ENCODE measurements at regions not wholly inside any gene's neighbourhood (a gene's known extent, or its start where the extent isn't known, plus 50 kb on each side); places are given as distances from the start of the nearest gene placed in this dataset.

GRCh38 chr6:164505425-164505824, 804.0 kb downstream of the C6orf118 start:
- Histone ChIP-seq H3K4me1 (ENCODE audit: control insufficient read depth in 1 of 2, insufficient read depth in 2 of 2, low read length in 2 of 2) (no peaks in the 10 kb centered on the region), H3K9ac (ENCODE audit: low read length) (no peak overlapping the region), H3K79me2 (ENCODE audit: insufficient read depth, low read length) (no peaks in the 10 kb centered on the region), H3K4me3 (replicated peaks in 1 of 2; ENCODE audit: low read depth in 1 of 2, low read length in 2 of 2) (no peak overlapping the region), H3K9me3 (ENCODE audit: control insufficient read depth in 1 of 2, insufficient read depth in 1 of 2, low read depth in 1 of 2, low read length in 2 of 2) (peaks cover 0 to 5% of the 10 kb centered on the region in 2 experiments; a peak in 2 of 4 replicates), H4K20me1 (ENCODE audit: insufficient read depth) (no peaks in the 10 kb centered on the region), H3K4me2 (ENCODE audit: low read length) (no peak overlapping the region), H3K9me2 (ENCODE audit: insufficient read depth) (no peaks in the 10 kb centered on the region), H3K27me3 (ENCODE audit: insufficient read depth, low read length) (no peaks in the 10 kb centered on the region), H3K36me3 (ENCODE audit: control insufficient read depth in 1 of 2, insufficient read depth in 2 of 2, low read length in 2 of 2) (no peaks in the 10 kb centered on the region), H3K27ac (ENCODE audit: low read depth, low read length) (no peak overlapping the region), H2AFZ (ENCODE audit: low read depth, low read length, poor library complexity, severe bottlenecking) (no peak overlapping the region)
- ChIA-PET POLR2A (no interaction called here), CTCF (no interaction called here), RAD21 (ENCODE audit: low non-redundant PET in 1 of 2, low total read pairs in 2 of 2, uncharacterized antibody in 2 of 2, unreplicated experiment in 2 of 2) (no interaction called here)
- no TSS peak for BruUV-seq (replicated peaks)
- ATAC-seq (no peak), DNase-seq (ENCODE audit: low read depth, low spot score) (no peak)
- intact Hi-C loops (cut with micrococcal nuclease) = no loop called here
- TF ChIP-seq EGR1 (IDR thresholded peaks at IDR 0.05; ENCODE audit: low read depth) (no peak), CEBPB (IDR thresholded peaks at IDR 0.05; ENCODE audit: low read depth) (no peak), SRF (IDR thresholded peaks at IDR 0.05; ENCODE audit: low read depth) (no peak), REST (IDR thresholded peaks at IDR 0.05; ENCODE audit: low read depth) (no peak), POLR2AphosphoS5 (IDR thresholded peaks at IDR 0.05; ENCODE audit: low read depth, low read length) (no peak), FOSL1 (IDR thresholded peaks at IDR 0.05; ENCODE audit: low read depth) (no peak), JUND (IDR thresholded peaks at IDR 0.05) (no peak), POLR2A (IDR thresholded peaks at IDR 0.05; ENCODE audit: borderline replicate concordance, extremely low read depth, insufficient read depth, insufficient read length) (no peak), ATF3 (IDR thresholded peaks at IDR 0.05) (no peak), CTCF (IDR thresholded peaks at IDR 0.05 in 2 of 3, conservative IDR thresholded peaks at IDR 0.05 in 1 of 3; ENCODE audit: borderline replicate concordance in 1 of 3, insufficient read depth in 1 of 3, low read depth in 2 of 3, low read length in 2 of 3) (no peak), ZNF274 (IDR thresholded peaks at IDR 0.05; ENCODE audit: low read depth, low read length) (no peak), EZH2phosphoT487 (IDR thresholded peaks at IDR 0.05; ENCODE audit: borderline replicate concordance) (no peak), RAD21 (IDR thresholded peaks at IDR 0.05; ENCODE audit: low read depth) (no peak), CBX3 (IDR thresholded peaks at IDR 0.05; ENCODE audit: low read depth) (no peak), SP1 (IDR thresholded peaks at IDR 0.05; ENCODE audit: low read depth) (no peak)
